GM12874 (cell line): ENCODE measurements at regions not wholly inside any gene's neighbourhood (a gene's known extent, or its start where the extent isn't known, plus 50 kb on each side); places are given as distances from the start of the nearest gene placed in this dataset.

Experiments used
- TF ChIP-seq, protein P1 (sequence below): IDR thresholded peaks from 2 replicates; pipeline ENCODE4 v1.5.1; 2011; ENCODE audit warnings: low read depth, mild to moderate bottlenecking, control low read depth, low read length, moderate library complexity; ENCODE audit not compliant: insufficient read depth

GRCh38 chr2:75416420-75417342 lies 144.1 kb downstream of the EVA1A start:
- TF ChIP-seq, protein P1, sequence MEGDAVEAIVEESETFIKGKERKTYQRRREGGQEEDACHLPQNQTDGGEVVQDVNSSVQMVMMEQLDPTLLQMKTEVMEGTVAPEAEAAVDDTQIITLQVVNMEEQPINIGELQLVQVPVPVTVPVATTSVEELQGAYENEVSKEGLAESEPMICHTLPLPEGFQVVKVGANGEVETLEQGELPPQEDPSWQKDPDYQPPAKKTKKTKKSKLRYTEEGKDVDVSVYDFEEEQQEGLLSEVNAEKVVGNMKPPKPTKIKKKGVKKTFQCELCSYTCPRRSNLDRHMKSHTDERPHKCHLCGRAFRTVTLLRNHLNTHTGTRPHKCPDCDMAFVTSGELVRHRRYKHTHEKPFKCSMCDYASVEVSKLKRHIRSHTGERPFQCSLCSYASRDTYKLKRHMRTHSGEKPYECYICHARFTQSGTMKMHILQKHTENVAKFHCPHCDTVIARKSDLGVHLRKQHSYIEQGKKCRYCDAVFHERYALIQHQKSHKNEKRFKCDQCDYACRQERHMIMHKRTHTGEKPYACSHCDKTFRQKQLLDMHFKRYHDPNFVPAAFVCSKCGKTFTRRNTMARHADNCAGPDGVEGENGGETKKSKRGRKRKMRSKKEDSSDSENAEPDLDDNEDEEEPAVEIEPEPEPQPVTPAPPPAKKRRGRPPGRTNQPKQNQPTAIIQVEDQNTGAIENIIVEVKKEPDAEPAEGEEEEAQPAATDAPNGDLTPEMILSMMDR, result no peak

GRCh38 chr2:75415731-75416130 lies 145.0 kb downstream of the EVA1A start:
- TF ChIP-seq, protein P1, result no peak

DNA sequence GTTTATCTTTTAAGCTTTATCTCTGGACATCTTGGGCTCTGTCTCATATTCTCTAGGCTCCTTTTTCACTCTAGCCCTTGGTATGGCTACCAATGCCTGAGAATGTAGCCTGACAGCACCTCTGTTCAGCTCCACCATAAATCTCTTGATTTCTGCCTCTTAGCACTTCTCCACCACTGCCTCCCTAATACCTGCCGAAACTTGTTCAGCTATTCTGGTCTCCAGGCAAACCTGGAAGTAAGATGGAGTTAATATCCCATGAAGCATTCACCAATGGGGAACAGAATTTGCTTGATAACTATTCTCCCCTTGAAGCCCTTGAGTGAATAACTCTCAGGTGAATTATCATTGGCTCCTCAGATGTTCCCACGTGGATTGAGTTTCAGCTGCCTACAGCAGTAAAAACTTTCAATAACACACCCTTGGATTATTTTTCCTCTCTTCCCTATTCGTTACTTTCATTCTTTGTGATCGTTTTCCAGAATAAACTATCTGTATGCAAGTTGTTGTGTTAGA lies 145.6 kb downstream of the EVA1A start:
- TF ChIP-seq, protein P1, result no peak

- TF ChIP-seq, protein P1, result no peak
These were observed 149.2 kb downstream of the EVA1A start for GRCh38 chr2:75411574-75411973.

- TF ChIP-seq, protein P1, result no peak
These were observed 150.0 kb downstream of the EVA1A start for GRCh38 chr2:75410702-75411101.

DNA sequence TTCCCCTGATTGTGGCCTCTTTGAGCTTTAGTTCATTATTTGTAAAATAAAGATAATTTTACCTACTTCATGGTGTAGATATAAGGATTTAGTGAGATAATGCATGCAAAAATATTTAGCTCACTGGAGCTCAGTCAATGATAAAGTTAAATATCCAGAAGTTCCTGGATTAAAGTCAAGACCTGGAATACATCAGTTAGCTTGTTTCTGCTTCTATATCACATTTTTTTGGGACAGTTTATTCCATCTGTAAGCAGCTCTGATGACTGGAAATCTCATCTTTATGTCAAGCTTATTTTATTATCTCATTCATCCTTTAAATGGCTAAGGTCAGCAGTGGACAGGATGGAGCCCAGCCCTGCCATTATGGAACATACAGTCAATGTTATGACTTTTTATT lies 152.0 kb downstream of the EVA1A start:
- TF ChIP-seq, protein P1, result no peak

DNA sequence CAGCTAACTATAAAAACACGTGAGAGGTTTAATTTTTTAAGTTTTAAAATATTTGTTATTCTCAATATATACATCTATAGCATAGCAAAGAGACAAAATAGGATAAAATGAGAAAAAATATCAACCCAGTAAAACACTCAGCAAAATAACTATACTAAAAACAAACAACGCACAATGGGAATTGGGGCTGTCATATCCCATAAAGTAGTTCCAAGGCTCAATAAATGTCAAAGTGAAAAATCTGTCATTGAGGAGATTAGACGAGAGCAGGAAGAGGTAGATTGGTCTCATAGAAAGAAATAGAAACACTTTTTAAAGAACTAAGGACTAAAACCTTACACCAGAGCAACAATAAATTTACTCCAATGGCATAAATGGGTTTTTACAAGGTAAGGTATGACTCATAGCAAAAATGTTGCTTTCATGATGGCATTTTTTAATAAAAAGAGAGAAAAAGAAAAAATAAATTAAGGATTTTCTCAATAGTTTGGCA lies 153.7 kb downstream of the EVA1A start:
- TF ChIP-seq, protein P1, result no peak
